Panc1 (cell line): ENCODE measurements at regions not wholly inside any gene's neighbourhood (a gene's known extent, or its start where the extent isn't known, plus 50 kb on each side); places are given as distances from the start of the nearest gene placed in this dataset.

ENCODE experiments used
- ATAC-seq: fragments of 200-7000 bp; cut with Tn5 transposase; 2 replicates; pipeline ENCODE4 v1.9.1; 2020; ENCODE audit warnings: mild to moderate bottlenecking, moderate library complexity
- BruUV-seq: library from RNA; stranded (reverse); fragments of 400-500 nt; replicated peaks from 2 replicates; lab custom pipeline; 2021; lab: Mats Ljungman, UMichigan
- CTCF ChIA-PET: fragments of 300-600 bp; sonication (Branson Sonifier 250); formaldehyde crosslinking; loops from one replicate; lab custom pipeline; 2022; ENCODE audit warnings: antibody characterized with exemption; lab: Charles Lee
- POLR2A ChIA-PET: fragments of 300-600 bp; sonication (Branson Sonifier 250); formaldehyde crosslinking; loops from one replicate; lab custom pipeline; 2022; ENCODE audit warnings: antibody characterized with exemption; lab: Charles Lee
- DNase-seq: peaks from one replicate; pipeline ENCODE4 v3.0.0-alpha.2; 2010; ENCODE audit warnings: low read depth, low spot score
- H3K27ac ChIP-seq: 2 replicates; pipeline ENCODE4 v1.5.1; 2011; ENCODE audit warnings: mild to moderate bottlenecking, low read length, inconsistent platforms
- H3K27me3 ChIP-seq: fragments of 200-500 bp; sonication (Bioruptor generic); 2 replicates; pipeline ENCODE4 v1.6.0; 2014; ENCODE audit warnings: low read length, inconsistent platforms; ENCODE audit not compliant: control insufficient read depth, insufficient read depth
- H3K36me3 ChIP-seq: fragments of 200-500 bp; sonication (Bioruptor generic); 2 replicates; pipeline ENCODE4 v1.5.1; 2014; ENCODE audit warnings: inconsistent platforms, mild to moderate bottlenecking, low read length, moderate library complexity; ENCODE audit not compliant: control insufficient read depth, insufficient read depth
- H3K4me1 ChIP-seq: 2 replicates; pipeline ENCODE4 v1.5.1; 2011; ENCODE audit warnings: inconsistent platforms, mild to moderate bottlenecking, low read length, moderate library complexity; ENCODE audit not compliant: control insufficient read depth, insufficient read depth
- H3K4me3 ChIP-seq, 2 experiments: 2 replicates each; pipeline ENCODE4 v1.5.1; 2011 to 2012; ENCODE audit warnings: low read depth in 2 of 2, low read length in 2 of 2, mild to moderate bottlenecking in 2 of 2, inconsistent platforms in 1 of 2, moderate library complexity in 1 of 2
- H3K9me3 ChIP-seq: fragments of 200-500 bp; sonication (Bioruptor generic); 2 replicates; pipeline ENCODE4 v1.5.1; 2014; ENCODE audit warnings: low read depth, mild to moderate bottlenecking, inconsistent platforms, low read length, moderate library complexity; ENCODE audit not compliant: control insufficient read depth, insufficient read depth
- POLR2AphosphoS5 ChIP-seq: IDR thresholded peaks from 2 replicates; pipeline ENCODE4 v1.6.1; 2012; ENCODE audit warnings: mild to moderate bottlenecking, low read depth, low read length, moderate library complexity
- SIN3A ChIP-seq: IDR thresholded peaks from 2 replicates; pipeline ENCODE4 v1.6.1; 2012; ENCODE audit warnings: low read depth, mild to moderate bottlenecking, low read length, moderate library complexity, borderline replicate concordance; ENCODE audit not compliant: insufficient read depth
- TCF7L2 ChIP-seq: IDR thresholded peaks from 2 replicates; pipeline ENCODE4 v1.6.1; 2011; ENCODE audit warnings: mild to moderate bottlenecking, low read depth, low read length, inconsistent platforms
- in situ Hi-C: cut with HindIII; loops from 2 replicates; pipeline ENCODE4 v1.10.0; 2016; ENCODE audit warnings: low sequenced_read_pairs, low pct_unique_long_range_greater_than_20kb
- intact Hi-C: fragments of 100-400 bp; cut with micrococcal nuclease; formaldehyde crosslinking; loops from one replicate; pipeline ENCODE4 v1.10.0; 2022; ENCODE audit not compliant: unreplicated experiment
- TF ChIP-seq, protein P1 (sequence below), 2 experiments: IDR thresholded peaks; 2 replicates each; pipeline ENCODE4 v1.6.1; 2011 to 2012; ENCODE audit warnings: low read depth in 2 of 2, control low read depth in 1 of 2, low read length in 1 of 2, mild to moderate bottlenecking in 1 of 2, moderate library complexity in 1 of 2; ENCODE audit not compliant: insufficient read depth in 1 of 2
- TF ChIP-seq, protein P2 (sequence below): fragments of 450-650 bp; IDR thresholded peaks from 2 replicates; pipeline ENCODE4 v1.5.1; 2017; ENCODE audit warnings: mild to moderate bottlenecking

DNA sequence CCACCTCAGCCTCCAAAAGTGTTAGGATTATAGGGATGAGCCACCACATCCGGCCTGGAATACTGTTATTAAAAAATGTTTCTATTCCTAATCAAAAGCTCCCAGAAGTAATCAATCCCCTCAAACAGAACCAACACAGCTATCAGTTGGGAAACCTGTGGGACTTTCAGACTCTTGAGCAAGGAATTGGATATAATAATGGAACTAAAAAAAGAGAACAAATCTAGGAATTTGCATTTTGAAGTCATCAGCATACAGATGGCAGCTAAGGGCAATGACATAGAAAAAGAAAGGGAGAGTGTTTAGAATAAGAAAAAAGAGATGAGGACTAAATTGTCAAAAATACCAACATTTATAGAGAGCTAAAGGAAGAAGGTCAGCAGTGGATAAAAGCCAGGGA is 54.7 kb upstream of the AMN1 start:
- BruUV-seq, result no TSS peak
- Histone ChIP-seq H3K27ac (no peak overlapping the region), H3K36me3 (no peaks in the 10 kb centered on the region), H3K4me1 (no peaks in the 10 kb centered on the region), H3K27me3 (no peaks in the 10 kb centered on the region), H3K9me3 (no peaks in the 10 kb centered on the region), H3K4me3 (no peak overlapping the region)
- ATAC-seq, result no peak
- in situ Hi-C loops, result no loop called here
- intact Hi-C loops, result no loop called here
- POLR2A ChIA-PET, result no interaction called here
- CTCF ChIA-PET, result no interaction called here
- no peak for DNase-seq
- TF ChIP-seq, protein P1, sequence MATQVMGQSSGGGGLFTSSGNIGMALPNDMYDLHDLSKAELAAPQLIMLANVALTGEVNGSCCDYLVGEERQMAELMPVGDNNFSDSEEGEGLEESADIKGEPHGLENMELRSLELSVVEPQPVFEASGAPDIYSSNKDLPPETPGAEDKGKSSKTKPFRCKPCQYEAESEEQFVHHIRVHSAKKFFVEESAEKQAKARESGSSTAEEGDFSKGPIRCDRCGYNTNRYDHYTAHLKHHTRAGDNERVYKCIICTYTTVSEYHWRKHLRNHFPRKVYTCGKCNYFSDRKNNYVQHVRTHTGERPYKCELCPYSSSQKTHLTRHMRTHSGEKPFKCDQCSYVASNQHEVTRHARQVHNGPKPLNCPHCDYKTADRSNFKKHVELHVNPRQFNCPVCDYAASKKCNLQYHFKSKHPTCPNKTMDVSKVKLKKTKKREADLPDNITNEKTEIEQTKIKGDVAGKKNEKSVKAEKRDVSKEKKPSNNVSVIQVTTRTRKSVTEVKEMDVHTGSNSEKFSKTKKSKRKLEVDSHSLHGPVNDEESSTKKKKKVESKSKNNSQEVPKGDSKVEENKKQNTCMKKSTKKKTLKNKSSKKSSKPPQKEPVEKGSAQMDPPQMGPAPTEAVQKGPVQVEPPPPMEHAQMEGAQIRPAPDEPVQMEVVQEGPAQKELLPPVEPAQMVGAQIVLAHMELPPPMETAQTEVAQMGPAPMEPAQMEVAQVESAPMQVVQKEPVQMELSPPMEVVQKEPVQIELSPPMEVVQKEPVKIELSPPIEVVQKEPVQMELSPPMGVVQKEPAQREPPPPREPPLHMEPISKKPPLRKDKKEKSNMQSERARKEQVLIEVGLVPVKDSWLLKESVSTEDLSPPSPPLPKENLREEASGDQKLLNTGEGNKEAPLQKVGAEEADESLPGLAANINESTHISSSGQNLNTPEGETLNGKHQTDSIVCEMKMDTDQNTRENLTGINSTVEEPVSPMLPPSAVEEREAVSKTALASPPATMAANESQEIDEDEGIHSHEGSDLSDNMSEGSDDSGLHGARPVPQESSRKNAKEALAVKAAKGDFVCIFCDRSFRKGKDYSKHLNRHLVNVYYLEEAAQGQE (IDR thresholded peaks at IDR 0.05; ENCODE audit: insufficient read depth in 1 of 2, low read depth in 2 of 2, low read length in 1 of 2), result no peak
- TF ChIP-seq TCF7L2, result no peak
- no peak for TF ChIP-seq POLR2AphosphoS5
- TF ChIP-seq, protein P2, sequence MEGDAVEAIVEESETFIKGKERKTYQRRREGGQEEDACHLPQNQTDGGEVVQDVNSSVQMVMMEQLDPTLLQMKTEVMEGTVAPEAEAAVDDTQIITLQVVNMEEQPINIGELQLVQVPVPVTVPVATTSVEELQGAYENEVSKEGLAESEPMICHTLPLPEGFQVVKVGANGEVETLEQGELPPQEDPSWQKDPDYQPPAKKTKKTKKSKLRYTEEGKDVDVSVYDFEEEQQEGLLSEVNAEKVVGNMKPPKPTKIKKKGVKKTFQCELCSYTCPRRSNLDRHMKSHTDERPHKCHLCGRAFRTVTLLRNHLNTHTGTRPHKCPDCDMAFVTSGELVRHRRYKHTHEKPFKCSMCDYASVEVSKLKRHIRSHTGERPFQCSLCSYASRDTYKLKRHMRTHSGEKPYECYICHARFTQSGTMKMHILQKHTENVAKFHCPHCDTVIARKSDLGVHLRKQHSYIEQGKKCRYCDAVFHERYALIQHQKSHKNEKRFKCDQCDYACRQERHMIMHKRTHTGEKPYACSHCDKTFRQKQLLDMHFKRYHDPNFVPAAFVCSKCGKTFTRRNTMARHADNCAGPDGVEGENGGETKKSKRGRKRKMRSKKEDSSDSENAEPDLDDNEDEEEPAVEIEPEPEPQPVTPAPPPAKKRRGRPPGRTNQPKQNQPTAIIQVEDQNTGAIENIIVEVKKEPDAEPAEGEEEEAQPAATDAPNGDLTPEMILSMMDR, result no peak
- no peak for TF ChIP-seq SIN3A

DNA sequence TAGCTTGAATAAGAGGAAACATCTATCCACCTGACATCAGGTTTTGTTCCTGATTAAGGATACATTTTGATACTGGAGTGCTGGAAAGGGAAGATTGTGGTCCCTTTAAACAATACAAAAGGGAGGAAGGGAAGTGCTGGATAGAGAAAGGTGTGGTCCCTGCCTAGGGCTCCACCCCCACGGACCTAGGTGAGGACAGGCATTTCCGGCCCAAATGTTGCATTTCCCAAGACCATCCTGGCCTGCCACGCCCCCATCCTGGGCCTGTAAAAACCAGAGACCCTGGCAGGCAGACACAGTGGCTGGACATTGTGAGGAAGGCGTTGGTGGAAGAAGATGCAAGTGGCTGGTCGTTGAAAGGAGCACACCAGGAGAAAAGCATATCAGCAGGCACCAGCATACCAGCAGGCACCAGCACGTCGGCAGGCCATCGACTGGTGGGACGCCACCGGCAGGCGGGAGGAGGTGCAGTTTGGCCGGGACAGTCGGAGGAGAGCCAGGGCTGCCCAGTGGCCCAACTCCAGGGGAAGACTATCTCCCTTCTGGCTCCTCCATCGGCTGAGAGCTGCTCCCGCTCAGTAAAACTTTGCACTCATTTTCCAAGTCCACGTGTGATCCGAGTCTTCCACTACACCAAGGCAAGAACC is 53.2 kb upstream of the AMN1 start:
- no peak overlapping the region for H3K27ac ChIP-seq
- H3K9me3 ChIP-seq, result no peaks in the 10 kb centered on the region
- H3K27me3 ChIP-seq, result no peaks in the 10 kb centered on the region
- no peaks in the 10 kb centered on the region for H3K36me3 ChIP-seq
- ChIA-PET CTCF (interaction anchor here (0.6 kb wide), 1 partner anchor 20 kb away, joined by 3 read pairs; no protein-coding TSS in a partner anchor), POLR2A (no interaction called here)
- BruUV-seq, result no TSS peak
- intact Hi-C loops, result no loop called here
- in situ Hi-C loops, result no loop called here
- H3K4me1 ChIP-seq, result no peaks in the 10 kb centered on the region
- ATAC-seq (no peak), DNase-seq (no peak)
- H3K4me3 ChIP-seq, result no peak overlapping the region
- TF ChIP-seq TCF7L2 (no peak), POLR2AphosphoS5 (no peak), SIN3A (no peak)
- TF ChIP-seq, protein P2, result no peak
- TF ChIP-seq, protein P1 (IDR thresholded peaks at IDR 0.05; ENCODE audit: insufficient read depth in 1 of 2, low read depth in 2 of 2, low read length in 1 of 2), result no peak
